GM12873 (cell line): ENCODE measurements at regions not wholly inside any gene's neighbourhood (a gene's known extent, or its start where the extent isn't known, plus 50 kb on each side); places are given as distances from the start of the nearest gene placed in this dataset.

Experiments used
- TF ChIP-seq, protein P1 (sequence below): IDR thresholded peaks from 2 replicates; pipeline ENCODE4 v1.5.1; 2012; ENCODE audit warnings: low read depth, mild to moderate bottlenecking, moderate library complexity, low read length, control low read depth; ENCODE audit not compliant: insufficient read depth; ENCODE audit errors: missing control alignments

GRCh38 chr9:126154869-126155268 is 171.8 kb upstream of the MVB12B start:
- TF ChIP-seq, protein P1, sequence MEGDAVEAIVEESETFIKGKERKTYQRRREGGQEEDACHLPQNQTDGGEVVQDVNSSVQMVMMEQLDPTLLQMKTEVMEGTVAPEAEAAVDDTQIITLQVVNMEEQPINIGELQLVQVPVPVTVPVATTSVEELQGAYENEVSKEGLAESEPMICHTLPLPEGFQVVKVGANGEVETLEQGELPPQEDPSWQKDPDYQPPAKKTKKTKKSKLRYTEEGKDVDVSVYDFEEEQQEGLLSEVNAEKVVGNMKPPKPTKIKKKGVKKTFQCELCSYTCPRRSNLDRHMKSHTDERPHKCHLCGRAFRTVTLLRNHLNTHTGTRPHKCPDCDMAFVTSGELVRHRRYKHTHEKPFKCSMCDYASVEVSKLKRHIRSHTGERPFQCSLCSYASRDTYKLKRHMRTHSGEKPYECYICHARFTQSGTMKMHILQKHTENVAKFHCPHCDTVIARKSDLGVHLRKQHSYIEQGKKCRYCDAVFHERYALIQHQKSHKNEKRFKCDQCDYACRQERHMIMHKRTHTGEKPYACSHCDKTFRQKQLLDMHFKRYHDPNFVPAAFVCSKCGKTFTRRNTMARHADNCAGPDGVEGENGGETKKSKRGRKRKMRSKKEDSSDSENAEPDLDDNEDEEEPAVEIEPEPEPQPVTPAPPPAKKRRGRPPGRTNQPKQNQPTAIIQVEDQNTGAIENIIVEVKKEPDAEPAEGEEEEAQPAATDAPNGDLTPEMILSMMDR: no peak

- TF ChIP-seq, protein P1: no peak
Observed at GRCh38 chr9:126155756-126156664, 170.6 kb upstream of the MVB12B start.

GRCh38 chr9:126156898-126157297 is 169.7 kb upstream of the MVB12B start:
- TF ChIP-seq, protein P1: no peak

- TF ChIP-seq, protein P1: no peak
Observed at GRCh38 chr9:126157423-126157822, 169.2 kb upstream of the MVB12B start.

- TF ChIP-seq, protein P1: no peak
Observed at GRCh38 chr9:126157826-126158587, 168.6 kb upstream of the MVB12B start.

DNA sequence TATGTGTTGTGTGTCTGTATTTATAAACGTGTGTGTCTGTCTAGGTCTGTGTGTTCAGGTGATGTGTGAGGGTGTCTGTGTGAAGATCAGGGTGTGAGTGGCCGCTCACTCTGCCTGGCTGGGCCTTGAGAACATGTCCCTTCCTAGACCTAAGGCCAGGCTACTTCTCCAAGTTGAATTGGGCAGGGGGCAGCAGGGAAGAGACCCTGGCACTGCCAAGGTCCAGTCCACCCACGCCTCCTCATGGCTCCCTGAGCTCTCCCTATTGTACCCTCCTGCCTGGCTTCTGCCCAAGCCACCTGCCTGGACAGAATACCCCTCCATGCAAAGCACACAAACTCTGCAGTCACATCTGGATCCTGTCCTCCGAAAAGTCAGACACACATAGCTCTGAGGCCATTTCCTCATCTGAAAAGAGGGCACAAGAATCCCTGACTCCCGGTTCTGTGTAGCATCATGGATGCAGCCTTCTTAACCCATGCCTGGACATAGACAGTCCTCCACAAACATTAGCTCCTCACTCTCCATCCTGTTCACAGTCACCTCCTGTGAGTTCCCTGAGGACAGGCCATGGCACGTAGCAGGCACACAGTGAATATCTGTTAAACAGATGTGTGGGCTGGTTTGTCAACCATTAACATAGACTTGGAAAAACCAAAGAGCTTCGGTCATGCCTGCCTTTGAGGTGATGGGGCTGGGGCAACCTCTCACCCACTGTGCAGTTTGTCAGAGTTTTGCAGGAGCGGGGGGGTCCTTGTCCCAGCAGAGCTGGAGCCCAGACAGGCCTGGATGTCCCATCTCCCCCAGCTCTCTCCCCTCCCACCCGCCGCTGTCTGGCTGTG is 167.8 kb upstream of the MVB12B start:
- TF ChIP-seq, protein P1: no peak
